ENCODE measurements at regions not wholly inside any gene's neighbourhood (a gene's known extent, or its start where the extent isn't known, plus 50 kb on each side); places are given as distances from the start of the nearest gene placed in this dataset.

DNA sequence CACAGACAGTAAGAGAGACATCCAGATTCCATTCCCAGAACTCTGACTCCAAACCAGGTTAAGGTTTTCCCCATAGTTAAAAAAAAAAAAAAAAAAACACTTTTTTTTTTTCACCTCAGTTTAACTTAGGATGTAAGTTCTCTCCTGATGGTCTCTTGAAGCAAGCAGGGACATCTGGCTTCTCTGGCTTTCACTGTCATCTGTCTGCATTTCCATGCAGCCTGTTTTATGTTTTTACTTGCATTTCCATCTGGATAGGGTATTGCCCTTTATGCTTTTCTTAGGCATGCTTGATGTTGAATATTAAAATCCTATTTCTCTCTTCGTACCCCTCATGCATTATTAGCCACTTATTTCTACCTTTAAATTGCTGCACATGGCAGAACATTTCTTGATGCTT, 135.3 kb upstream of the WWC1 start:
- TF ChIP-seq, protein P1, sequence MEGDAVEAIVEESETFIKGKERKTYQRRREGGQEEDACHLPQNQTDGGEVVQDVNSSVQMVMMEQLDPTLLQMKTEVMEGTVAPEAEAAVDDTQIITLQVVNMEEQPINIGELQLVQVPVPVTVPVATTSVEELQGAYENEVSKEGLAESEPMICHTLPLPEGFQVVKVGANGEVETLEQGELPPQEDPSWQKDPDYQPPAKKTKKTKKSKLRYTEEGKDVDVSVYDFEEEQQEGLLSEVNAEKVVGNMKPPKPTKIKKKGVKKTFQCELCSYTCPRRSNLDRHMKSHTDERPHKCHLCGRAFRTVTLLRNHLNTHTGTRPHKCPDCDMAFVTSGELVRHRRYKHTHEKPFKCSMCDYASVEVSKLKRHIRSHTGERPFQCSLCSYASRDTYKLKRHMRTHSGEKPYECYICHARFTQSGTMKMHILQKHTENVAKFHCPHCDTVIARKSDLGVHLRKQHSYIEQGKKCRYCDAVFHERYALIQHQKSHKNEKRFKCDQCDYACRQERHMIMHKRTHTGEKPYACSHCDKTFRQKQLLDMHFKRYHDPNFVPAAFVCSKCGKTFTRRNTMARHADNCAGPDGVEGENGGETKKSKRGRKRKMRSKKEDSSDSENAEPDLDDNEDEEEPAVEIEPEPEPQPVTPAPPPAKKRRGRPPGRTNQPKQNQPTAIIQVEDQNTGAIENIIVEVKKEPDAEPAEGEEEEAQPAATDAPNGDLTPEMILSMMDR (IDR thresholded peaks at IDR 0.05; ENCODE audit: low read depth, low read length) = no peak
- TF ChIP-seq POLR2A (IDR thresholded peaks at IDR 0.05; ENCODE audit: extremely low read depth, insufficient read length) (no peak), MYC (IDR thresholded peaks at IDR 0.05; ENCODE audit: low read depth, low read length) (no peak)
- TF ChIP-seq, protein P2, sequence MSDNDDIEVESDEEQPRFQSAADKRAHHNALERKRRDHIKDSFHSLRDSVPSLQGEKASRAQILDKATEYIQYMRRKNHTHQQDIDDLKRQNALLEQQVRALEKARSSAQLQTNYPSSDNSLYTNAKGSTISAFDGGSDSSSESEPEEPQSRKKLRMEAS (IDR thresholded peaks at IDR 0.05; ENCODE audit: low read depth, low read length) = no peak

All from NB4 (cell line).